Osteoblast (primary cell): ENCODE measurements at regions not wholly inside any gene's neighbourhood (a gene's known extent, or its start where the extent isn't known, plus 50 kb on each side); places are given as distances from the start of the nearest gene placed in this dataset.

ENCODE experiments used
- DNase-seq: peaks from one replicate; pipeline ENCODE4 v3.0.0; 2011; ENCODE audit warnings: low spot score, mixed read lengths; ENCODE audit not compliant: insufficient read length; ENCODE audit errors: missing footprints
- H2AFZ ChIP-seq: 2 replicates; pipeline ENCODE4 v1.6.0; 2011; ENCODE audit warnings: mild to moderate bottlenecking, low read length
- H3K27ac ChIP-seq: 2 replicates; pipeline ENCODE4 v1.5.1; 2011; ENCODE audit warnings: mild to moderate bottlenecking, low read depth, low read length, moderate library complexity
- H3K27me3 ChIP-seq: 2 replicates; pipeline ENCODE4 v1.6.0; 2012; ENCODE audit warnings: mild to moderate bottlenecking, control low read depth, inconsistent platforms, low read length, moderate library complexity; ENCODE audit not compliant: insufficient read depth
- H3K36me3 ChIP-seq: 2 replicates; pipeline ENCODE4 v1.5.1; 2011; ENCODE audit warnings: mild to moderate bottlenecking, low read length, control low read depth, moderate library complexity; ENCODE audit not compliant: insufficient read depth
- H3K4me1 ChIP-seq: 2 replicates; pipeline ENCODE4 v1.5.1; 2011; ENCODE audit warnings: mild to moderate bottlenecking, low read length, control low read depth, moderate library complexity; ENCODE audit not compliant: insufficient read depth
- H3K4me2 ChIP-seq: 2 replicates; pipeline ENCODE4 v1.6.0; 2011; ENCODE audit warnings: mild to moderate bottlenecking, low read length; ENCODE audit not compliant: insufficient read depth
- H3K4me3 ChIP-seq: fragments of 200-600 bp; sonication (generic); 3 replicates; pipeline ENCODE4 v1.5.1; 2012; ENCODE audit warnings: mild to moderate bottlenecking, low read length, inconsistent platforms; ENCODE audit not compliant: insufficient read depth
- H3K79me2 ChIP-seq: 2 replicates; pipeline ENCODE4 v1.6.0; 2012; ENCODE audit warnings: mild to moderate bottlenecking, low read length, control low read depth, inconsistent platforms; ENCODE audit not compliant: insufficient read depth
- H3K9me3 ChIP-seq: 2 replicates; pipeline ENCODE4 v1.5.1; 2011; ENCODE audit warnings: low read depth, low read length, control low read depth
- H4K20me1 ChIP-seq: 2 replicates; pipeline ENCODE4 v1.6.0; 2012; ENCODE audit warnings: mild to moderate bottlenecking, low read length, control low read depth; ENCODE audit not compliant: insufficient read depth
- CTCF ChIP-seq: IDR thresholded peaks from 2 replicates; pipeline ENCODE4 v1.5.1; 2011; ENCODE audit warnings: mild to moderate bottlenecking, low read depth, low read length, moderate library complexity; ENCODE audit errors: extremely low read depth

GRCh38 chr2:7765236-7765635 is 848.0 kb downstream of the RNF144A start:
- TF ChIP-seq CTCF: no peak
- H3K4me3 ChIP-seq: no peak overlapping the region
- H3K4me1 ChIP-seq: no peaks in the 10 kb centered on the region
- H3K36me3 ChIP-seq: no peaks in the 10 kb centered on the region
- H3K9me3 ChIP-seq: no peaks in the 10 kb centered on the region
- no peak for DNase-seq
- no peaks in the 10 kb centered on the region for H4K20me1 ChIP-seq
- H3K4me2 ChIP-seq: no peak overlapping the region
- no peak overlapping the region for H2AFZ ChIP-seq
- no peak overlapping the region for H3K27ac ChIP-seq
- H3K27me3 ChIP-seq: no peaks in the 10 kb centered on the region
- H3K79me2 ChIP-seq: no peaks in the 10 kb centered on the region

GRCh38 chr2:7766088-7766722 is 849.0 kb downstream of the RNF144A start:
- Histone ChIP-seq H3K4me3 (no peak overlapping the region), H3K36me3 (no peaks in the 10 kb centered on the region), H3K27me3 (no peaks in the 10 kb centered on the region), H3K4me1 (no peaks in the 10 kb centered on the region), H4K20me1 (no peaks in the 10 kb centered on the region), H3K79me2 (no peaks in the 10 kb centered on the region), H3K27ac (no peak overlapping the region), H3K4me2 (no peak overlapping the region), H3K9me3 (no peaks in the 10 kb centered on the region), H2AFZ (peak overlapping the region; percentile 19)
- no peak for TF ChIP-seq CTCF
- DNase-seq: no peak

- no peak overlapping the region for H3K27ac ChIP-seq
- H3K36me3 ChIP-seq: no peaks in the 10 kb centered on the region
- H3K27me3 ChIP-seq: no peaks in the 10 kb centered on the region
- H3K9me3 ChIP-seq: no peaks in the 10 kb centered on the region
- no peaks in the 10 kb centered on the region for H4K20me1 ChIP-seq
- no peak for TF ChIP-seq CTCF
- no peaks in the 10 kb centered on the region for H3K79me2 ChIP-seq
- no peak overlapping the region for H3K4me2 ChIP-seq
- H3K4me1 ChIP-seq: no peaks in the 10 kb centered on the region
- no peak overlapping the region for H2AFZ ChIP-seq
- H3K4me3 ChIP-seq: no peak overlapping the region
- no peak for DNase-seq
Observed at GRCh38 chr2:7766978-7767565, 849.9 kb downstream of the RNF144A start.

GRCh38 chr2:7767902-7768301 is 850.7 kb downstream of the RNF144A start:
- Histone ChIP-seq H3K4me2 (no peak overlapping the region), H3K27ac (no peak overlapping the region), H4K20me1 (no peaks in the 10 kb centered on the region), H3K27me3 (no peaks in the 10 kb centered on the region), H3K36me3 (no peaks in the 10 kb centered on the region), H3K79me2 (no peaks in the 10 kb centered on the region), H3K9me3 (no peaks in the 10 kb centered on the region), H3K4me1 (no peaks in the 10 kb centered on the region), H2AFZ (no peak overlapping the region), H3K4me3 (no peak overlapping the region)
- no peak for DNase-seq
- TF ChIP-seq CTCF: no peak
